ENCODE measurements at regions not wholly inside any gene's neighbourhood (a gene's known extent, or its start where the extent isn't known, plus 50 kb on each side); places are given as distances from the start of the nearest gene placed in this dataset.

DNA sequence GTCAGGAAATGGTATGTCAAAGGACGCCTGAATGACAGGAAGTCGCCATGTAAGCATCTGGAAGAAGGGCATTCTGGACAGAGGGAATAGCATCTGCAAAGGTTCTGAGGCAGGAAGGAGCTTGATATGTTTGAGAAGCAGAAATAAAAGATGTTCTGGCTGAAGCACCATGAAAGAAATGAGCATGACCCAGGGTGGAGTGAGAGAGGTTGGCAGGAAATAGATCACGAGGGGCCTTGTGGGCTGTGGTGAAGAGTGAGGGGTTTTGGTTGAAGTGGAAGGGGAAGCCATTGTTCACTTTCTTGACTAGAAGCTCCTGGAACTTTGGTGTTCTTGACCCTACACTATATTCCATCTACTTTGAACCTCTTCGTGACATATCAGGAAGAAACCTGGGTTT is 99.4 kb upstream of the PARP11 start:
- Histone ChIP-seq H3K4me3 (ENCODE audit: control extremely low read depth in 1 of 5, extremely low read depth in 1 of 5, insufficient read depth in 1 of 5, low read depth in 2 of 5, low read length in 4 of 5) (no peak overlapping the region), H3K4me2 (replicated peaks; ENCODE audit: low read depth, low read length, poor library complexity, severe bottlenecking) (peak overlapping the region; percentile 29), H4K20me1 (ENCODE audit: control insufficient read depth, insufficient read depth, low read length, poor library complexity, severe bottlenecking) (no peaks in the 10 kb centered on the region), H3K9me3 (ENCODE audit: control extremely low read depth in 1 of 3, control insufficient read depth in 2 of 3, insufficient read depth in 1 of 3, low read length in 2 of 3) (no peaks in the 10 kb centered on the region), H3K79me2 (ENCODE audit: control insufficient read depth, insufficient read depth, low read length) (no peaks in the 10 kb centered on the region), H3K9ac (ENCODE audit: low read length) (no peak overlapping the region), H3K36me3 (replicated peaks in 1 of 2; ENCODE audit: control extremely low read depth in 1 of 2, control insufficient read depth in 1 of 2, extremely low read depth in 1 of 2, insufficient read depth in 2 of 2, low read length in 1 of 2) (no peaks in the 10 kb centered on the region), H3K27ac (ENCODE audit: low read length in 2 of 2) (no peak overlapping the region), H2AFZ (ENCODE audit: insufficient read depth, low read depth, low read length, poor library complexity, severe bottlenecking) (peak overlapping the region; percentile 31), H3K4me1 (ENCODE audit: control insufficient read depth in 2 of 2, insufficient read depth in 2 of 2, low read length in 2 of 2) (peaks cover 33 to 34% of the 10 kb centered on the region in 2 donors), H3K27me3 (replicated peaks in 1 of 4; ENCODE audit: control extremely low read depth in 1 of 4, control insufficient read depth in 3 of 4, insufficient read depth in 4 of 4, low read length in 3 of 4) (no peaks in the 10 kb centered on the region)
- H3K27ac Mint-ChIP-seq: no peak overlapping the region
- CTCF ChIA-PET: no interaction called here
- 33% methylated on average over 2 of the region's 4 CpGs for WGBS (ENCODE audit: insufficient coverage)
- DNase-seq (peak; percentile 40), ATAC-seq (ENCODE audit: low read depth) (no peak)
- peak overlapping the region; percentile 30 for H3K4me3 Mint-ChIP-seq
- no peak for TF ChIP-seq EZH2 (IDR thresholded peaks at IDR 0.05; ENCODE audit: borderline replicate concordance, insufficient read depth, low read depth, low read length, poor library complexity, severe bottlenecking)
- no peak for TF ChIP-seq CTCF (IDR thresholded peaks at IDR 0.05)
- intact Hi-C loops (cut with micrococcal nuclease): no loop called here
- H3K27me3 Mint-ChIP-seq: peaks cover 3% of the 10 kb centered on the region
- no peaks in the 10 kb centered on the region for H3K9me3 Mint-ChIP-seq (ENCODE audit: insufficient read depth)
- peaks cover 31% of the 10 kb centered on the region for H3K4me1 Mint-ChIP-seq
- POLR2A ChIA-PET: no interaction called here

GRCh38 chr12:3968523-3968922 is 95.3 kb upstream of the PARP11 start:
- POLR2A ChIA-PET: interaction anchor here (0.6 kb wide), 1 partner anchor 139 kb away, joined by 5 read pairs; no protein-coding TSS in a partner anchor
- H3K4me2 ChIP-seq (replicated peaks; ENCODE audit: low read depth, low read length, poor library complexity, severe bottlenecking): no peak overlapping the region
- no peak overlapping the region for H3K9ac ChIP-seq (ENCODE audit: low read length)
- TF ChIP-seq EZH2 (IDR thresholded peaks at IDR 0.05; ENCODE audit: borderline replicate concordance, insufficient read depth, low read depth, low read length, poor library complexity, severe bottlenecking) (no peak), CTCF (IDR thresholded peaks at IDR 0.05) (no peak)
- Mint-ChIP-seq H3K27ac (no peak overlapping the region), H3K27me3 (peaks cover 6% of the 10 kb centered on the region), H3K9me3 (ENCODE audit: insufficient read depth) (no peaks in the 10 kb centered on the region), H3K4me1 (peaks cover 14% of the 10 kb centered on the region), H3K4me3 (no peak overlapping the region)
- ATAC-seq (ENCODE audit: low read depth) (no peak), DNase-seq (no peak)
- CTCF ChIA-PET: interaction anchor here (1.1 to 1.5 kb wide), 2 partner anchors 26 to 308 kb away, joined by 3 to 9 read pairs; no protein-coding TSS in a partner anchor
- WGBS (ENCODE audit: insufficient coverage): 95% methylated on average over 4 of the region's 4 CpGs
- H3K79me2 ChIP-seq (ENCODE audit: control insufficient read depth, insufficient read depth, low read length): no peaks in the 10 kb centered on the region
- H3K4me1 ChIP-seq (ENCODE audit: control insufficient read depth in 2 of 2, insufficient read depth in 2 of 2, low read length in 2 of 2): peaks cover 15% of the 10 kb centered on the region in 2 donors
- no peak overlapping the region for H2AFZ ChIP-seq (ENCODE audit: insufficient read depth, low read depth, low read length, poor library complexity, severe bottlenecking)
- no peak overlapping the region for H3K27ac ChIP-seq (ENCODE audit: low read length in 2 of 2)
- H3K36me3 ChIP-seq (replicated peaks in 1 of 2; ENCODE audit: control extremely low read depth in 1 of 2, control insufficient read depth in 1 of 2, extremely low read depth in 1 of 2, insufficient read depth in 2 of 2, low read length in 1 of 2): no peaks in the 10 kb centered on the region
- no peaks in the 10 kb centered on the region for H3K27me3 ChIP-seq (replicated peaks in 1 of 4; ENCODE audit: control extremely low read depth in 1 of 4, control insufficient read depth in 3 of 4, insufficient read depth in 4 of 4, low read length in 3 of 4)
- intact Hi-C loops (cut with micrococcal nuclease): no loop called here
- no peak overlapping the region for H3K4me3 ChIP-seq (ENCODE audit: control extremely low read depth in 1 of 5, extremely low read depth in 1 of 5, insufficient read depth in 1 of 5, low read depth in 2 of 5, low read length in 4 of 5)
- no peaks in the 10 kb centered on the region for H3K9me3 ChIP-seq (ENCODE audit: control extremely low read depth in 1 of 3, control insufficient read depth in 2 of 3, insufficient read depth in 1 of 3, low read length in 2 of 3)
- H4K20me1 ChIP-seq (ENCODE audit: control insufficient read depth, insufficient read depth, low read length, poor library complexity, severe bottlenecking): no peaks in the 10 kb centered on the region
